Fibroblast of lung (primary cell): ENCODE measurements at regions not wholly inside any gene's neighbourhood (a gene's known extent, or its start where the extent isn't known, plus 50 kb on each side); places are given as distances from the start of the nearest gene placed in this dataset.

ENCODE experiments used
- EZH2 ChIP-seq: IDR thresholded peaks from 2 replicates; pipeline ENCODE4 v1.5.1; 2012; ENCODE audit warnings: low read length, control low read depth, mild to moderate bottlenecking; ENCODE audit errors: missing control alignments
- TF ChIP-seq, protein P1 (sequence below), 2 donors: IDR thresholded peaks in 1 of 2; conservative IDR thresholded peaks in 1 of 2; 1 replicate in 1 of 2; 2 replicates in 1 of 2; pipeline ENCODE4 v1.5.1; 2011 to 2012; ENCODE audit warnings: low read length in 2 of 2, control low read depth in 1 of 2, inconsistent platforms in 1 of 2, low read depth in 1 of 2, mild to moderate bottlenecking in 1 of 2

DNA sequence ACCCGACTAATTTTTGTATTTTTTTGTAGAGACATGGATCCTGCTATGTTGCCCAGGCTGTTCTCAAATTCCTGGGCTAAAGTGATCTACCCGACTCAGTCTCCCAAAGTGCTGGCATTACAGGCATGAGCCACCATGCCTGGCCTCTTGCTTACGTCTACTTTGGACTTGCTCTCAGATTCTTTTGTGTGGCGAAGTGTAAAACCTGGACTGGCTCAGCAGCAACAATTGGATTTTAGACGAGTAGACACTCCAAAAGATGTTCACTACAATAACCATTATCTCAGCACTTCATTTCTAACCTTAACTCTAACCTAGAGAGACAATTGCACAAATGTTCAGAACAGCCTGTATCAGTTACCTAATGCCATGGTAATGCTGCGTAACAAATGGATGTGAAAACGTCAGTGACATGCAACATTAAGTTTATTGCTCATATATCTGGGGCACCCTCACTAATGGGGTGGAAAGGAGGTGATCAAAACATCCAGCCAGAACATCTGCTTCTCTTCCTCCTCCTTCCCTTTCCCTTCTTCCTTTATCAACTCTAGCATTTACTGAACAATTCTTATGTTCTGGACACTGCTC, 124.9 kb upstream of the MRI1 start:
- TF ChIP-seq, protein P1, sequence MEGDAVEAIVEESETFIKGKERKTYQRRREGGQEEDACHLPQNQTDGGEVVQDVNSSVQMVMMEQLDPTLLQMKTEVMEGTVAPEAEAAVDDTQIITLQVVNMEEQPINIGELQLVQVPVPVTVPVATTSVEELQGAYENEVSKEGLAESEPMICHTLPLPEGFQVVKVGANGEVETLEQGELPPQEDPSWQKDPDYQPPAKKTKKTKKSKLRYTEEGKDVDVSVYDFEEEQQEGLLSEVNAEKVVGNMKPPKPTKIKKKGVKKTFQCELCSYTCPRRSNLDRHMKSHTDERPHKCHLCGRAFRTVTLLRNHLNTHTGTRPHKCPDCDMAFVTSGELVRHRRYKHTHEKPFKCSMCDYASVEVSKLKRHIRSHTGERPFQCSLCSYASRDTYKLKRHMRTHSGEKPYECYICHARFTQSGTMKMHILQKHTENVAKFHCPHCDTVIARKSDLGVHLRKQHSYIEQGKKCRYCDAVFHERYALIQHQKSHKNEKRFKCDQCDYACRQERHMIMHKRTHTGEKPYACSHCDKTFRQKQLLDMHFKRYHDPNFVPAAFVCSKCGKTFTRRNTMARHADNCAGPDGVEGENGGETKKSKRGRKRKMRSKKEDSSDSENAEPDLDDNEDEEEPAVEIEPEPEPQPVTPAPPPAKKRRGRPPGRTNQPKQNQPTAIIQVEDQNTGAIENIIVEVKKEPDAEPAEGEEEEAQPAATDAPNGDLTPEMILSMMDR (conservative IDR thresholded peaks at IDR 0.05 in 1 of 2, IDR thresholded peaks at IDR 0.05 in 1 of 2; ENCODE audit: low read depth in 1 of 2, low read length in 2 of 2) = no peak
- TF ChIP-seq EZH2 = no peak
